Upper lobe of left lung (tissue), 4 donors: ENCODE measurements at regions not wholly inside any gene's neighbourhood (a gene's known extent, or its start where the extent isn't known, plus 50 kb on each side); places are given as distances from the start of the nearest gene placed in this dataset.

Source experiments
- CTCF ChIP-seq, 6 experiments: fragments of 450-650 bp in 4 of 6; fragments of 200-600 bp in 2 of 6; sonication (generic) in 2 of 6; IDR thresholded peaks; one replicate each; pipeline ENCODE4 v1.5.1; 2016 to 2019; ENCODE audit warnings: antibody characterized with exemption in 6 of 6
- EP300 ChIP-seq, 4 donors: sonication (generic); formaldehyde crosslinking; IDR thresholded peaks; one replicate each; pipeline ENCODE4 v1.5.1; 2017; ENCODE audit warnings: antibody characterized with exemption in 4 of 4, control low read depth in 2 of 4
- POLR2A ChIP-seq, 4 donors: fragments of 450-650 bp; IDR thresholded peaks; one replicate each; pipeline ENCODE4 v1.5.1; 2016 to 2017; ENCODE audit warnings: antibody characterized with exemption in 4 of 4, mild to moderate bottlenecking in 2 of 4
- POLR2AphosphoS5 ChIP-seq, 2 donors: sonication (generic); formaldehyde crosslinking; IDR thresholded peaks; one replicate each; pipeline ENCODE4 v1.5.1; 2017; ENCODE audit warnings: antibody characterized with exemption in 2 of 2

GRCh38 chrX:95346856-95347255 is 1337.8 kb upstream of the DIAPH2 start:
- no peak for TF ChIP-seq CTCF (IDR thresholded peaks at IDR 0.05)
- TF ChIP-seq POLR2A (IDR thresholded peaks at IDR 0.05) = no peak
- no peak for TF ChIP-seq EP300 (IDR thresholded peaks at IDR 0.05)
- no peak for TF ChIP-seq POLR2AphosphoS5 (IDR thresholded peaks at IDR 0.05)
